ENCODE measurements at regions not wholly inside any gene's neighbourhood (a gene's known extent, or its start where the extent isn't known, plus 50 kb on each side); places are given as distances from the start of the nearest gene placed in this dataset.

- TF ChIP-seq CTCF (IDR thresholded peaks at IDR 0.05) (no peak), POLR2A (IDR thresholded peaks at IDR 0.05) (no peak)
Observed at GRCh38 chr6:139449611-139450000, 75.2 kb upstream of the CITED2 start.
